GM12878 (cell line): ENCODE measurements at regions not wholly inside any gene's neighbourhood (a gene's known extent, or its start where the extent isn't known, plus 50 kb on each side); places are given as distances from the start of the nearest gene placed in this dataset.

ENCODE experiments used
- ATAC-seq: fragments of 200-7000 bp; cut with Tn5 transposase; 3 replicates; pipeline ENCODE4 v1.9.1; 2020; ENCODE audit warnings: mild to moderate bottlenecking, moderate library complexity
- BruUV-seq: library from RNA; stranded (reverse); fragments of 400-500 nt; replicated peaks from 2 replicates; lab custom pipeline; 2021; lab: Mats Ljungman, UMichigan
- CTCF ChIA-PET: fragments of 300-600 bp; sonication (Branson Sonifier 250); formaldehyde crosslinking; extraction: SDS; loops from one replicate; lab custom pipeline; 2021; ENCODE audit warnings: inconsistent platforms; lab: Yijun Ruan, JAX
- POLR2A ChIA-PET: fragments of 350-600 bp; formaldehyde crosslinking; extraction: SDS; loops from one replicate; lab custom pipeline; 2021; ENCODE audit warnings: inconsistent platforms; lab: Charles Lee
- RAD21 ChIA-PET: fragments of 300-600 bp; sonication (Branson Sonifier 250); formaldehyde crosslinking; loops from one replicate; lab custom pipeline; 2023; ENCODE audit warnings: antibody characterized with exemption; ENCODE audit not compliant: unreplicated experiment; lab: Charles Lee
- SMC1A ChIA-PET: fragments of 300-600 bp; sonication (Branson Sonifier 250); formaldehyde crosslinking; loops from one replicate; lab custom pipeline; 2023; ENCODE audit not compliant: unreplicated experiment, uncharacterized antibody; lab: Charles Lee
- DNase-seq: peaks from one replicate; pipeline ENCODE4 v3.0.0-alpha.2; 2011; ENCODE audit warnings: low read depth, low spot score
- FAIRE-seq: peaks from 3 replicates; lab custom pipeline; 2011; peaks lifted over from hg19 to GRCh38; lab: Jason Lieb, UNC
- H2AFZ ChIP-seq: 2 replicates; pipeline ENCODE4 v1.6.0; 2011; ENCODE audit warnings: low read depth, low read length, control low read depth; ENCODE audit not compliant: control insufficient read depth
- H3K27ac ChIP-seq: 2 replicates; pipeline ENCODE4 v1.5.1; 2011; ENCODE audit warnings: control low read depth; ENCODE audit not compliant: control insufficient read depth, insufficient read depth
- H3K27me3 ChIP-seq, 2 experiments: replicated peaks in 1 of 2; 2 replicates each; pipeline versions ENCODE4 v1.6.0 to v1.6.1; 2011; ENCODE audit warnings: low read length in 1 of 2; ENCODE audit not compliant: control insufficient read depth in 2 of 2, insufficient read depth in 2 of 2
- H3K36me3 ChIP-seq, 2 experiments: 2 replicates each; pipeline ENCODE4 v1.5.1; 2011; ENCODE audit warnings: low read length in 1 of 2; ENCODE audit not compliant: control insufficient read depth in 2 of 2, insufficient read depth in 2 of 2
- H3K4me1 ChIP-seq: 2 replicates; pipeline ENCODE4 v1.6.1; 2011; ENCODE audit warnings: mild to moderate bottlenecking, low read length, moderate library complexity, mixed read lengths; ENCODE audit not compliant: control insufficient read depth, insufficient read depth
- H3K4me2 ChIP-seq: 2 replicates; pipeline ENCODE4 v1.6.0; 2011; ENCODE audit warnings: control low read depth; ENCODE audit not compliant: control insufficient read depth, insufficient read depth
- H3K4me3 ChIP-seq: fragments of 200-600 bp; sonication (generic); 2 replicates; pipeline ENCODE4 v1.5.1; 2016
- H3K79me2 ChIP-seq: 2 replicates; pipeline ENCODE4 v1.6.0; 2011; ENCODE audit warnings: low read length; ENCODE audit not compliant: control insufficient read depth, insufficient read depth
- H3K9ac ChIP-seq: 2 replicates; pipeline ENCODE4 v1.8.0; 2011; ENCODE audit warnings: low read length, control low read depth, mixed read lengths; ENCODE audit not compliant: control insufficient read depth, insufficient read depth
- H3K9me3 ChIP-seq: replicated peaks from 3 replicates; pipeline ENCODE4 v1.5.1; 2011; ENCODE audit warnings: mild to moderate bottlenecking, low read length; ENCODE audit not compliant: control insufficient read depth, insufficient read depth
- H4K20me1 ChIP-seq: 2 replicates; pipeline ENCODE4 v1.6.0; 2011; ENCODE audit not compliant: control insufficient read depth, insufficient read depth
- BACH1 ChIP-seq: fragments of 450-650 bp; IDR thresholded peaks from 2 replicates; pipeline ENCODE4 v1.6.1; 2017; ENCODE audit warnings: mild to moderate bottlenecking, borderline replicate concordance
- BCLAF1 ChIP-seq: fragments of 450-650 bp; IDR thresholded peaks from 2 replicates; pipeline ENCODE4 v1.6.1; 2017; ENCODE audit warnings: antibody characterized with exemption, mild to moderate bottlenecking, moderate library complexity
- CHD2 ChIP-seq: IDR thresholded peaks from 2 replicates; pipeline ENCODE4 v1.6.1; 2011; ENCODE audit warnings: low read depth, low read length, improper control_type of control experiment, borderline replicate concordance
- E2F4 ChIP-seq: IDR thresholded peaks from 2 replicates; pipeline ENCODE4 v1.6.1; 2012; ENCODE audit warnings: low read depth, low read length, improper control_type of control experiment
- ESRRA ChIP-seq: IDR thresholded peaks from 2 replicates; pipeline ENCODE4 v1.6.1; 2012; ENCODE audit warnings: mild to moderate bottlenecking, low read length, improper control_type of control experiment
- FOXK2 ChIP-seq: fragments of 450-650 bp; IDR thresholded peaks from 2 replicates; pipeline ENCODE4 v1.6.1; 2017; ENCODE audit warnings: mild to moderate bottlenecking, moderate library complexity
- MXI1 ChIP-seq: fragments of 150-350 bp; IDR thresholded peaks from 2 replicates; pipeline ENCODE4 v1.6.1; 2011; ENCODE audit warnings: low read depth, mild to moderate bottlenecking, inconsistent platforms, low read length, improper control_type of control experiment
- MYB ChIP-seq: fragments of 150-350 bp; IDR thresholded peaks from 2 replicates; pipeline ENCODE4 v1.6.1; 2014; ENCODE audit warnings: mild to moderate bottlenecking, low read depth, low read length, borderline replicate concordance
- NRF1 ChIP-seq: conservative IDR thresholded peaks from 2 replicates; pipeline ENCODE4 v1.6.1; 2011; ENCODE audit warnings: mild to moderate bottlenecking, low read depth, low read length, improper control_type of control experiment
- SIN3A ChIP-seq: IDR thresholded peaks from 2 replicates; pipeline ENCODE4 v1.6.1; 2012; ENCODE audit warnings: low read depth, low read length, improper control_type of control experiment
- TCF3 ChIP-seq: IDR thresholded peaks from 2 replicates; pipeline ENCODE4 v1.6.1; 2012; ENCODE audit warnings: low read depth, mild to moderate bottlenecking, low read length, borderline replicate concordance; ENCODE audit not compliant: insufficient read depth
- WRNIP1 ChIP-seq: IDR thresholded peaks from 2 replicates; pipeline ENCODE4 v1.6.1; 2011; ENCODE audit warnings: low read depth, low read length, improper control_type of control experiment, borderline replicate concordance
- WGBS: methylation state at CpG from one replicate; pipeline ENCODE4 v1.1.6; 2016; ENCODE audit warnings: low lambda C conversion rate; ENCODE audit not compliant: insufficient replicate concordance, insufficient coverage; ENCODE audit errors: missing lambda C conversion rate; 5-methylcytosine and 5-hydroxymethylcytosine counted together
- in situ Hi-C: fragments of 300-500 bp; cut with MboI; formaldehyde crosslinking; loops from 9 replicates; pipeline ENCODE4 v1.14.3; 2018; ENCODE audit warnings: mixed read lengths
- intact Hi-C: fragments of 100-400 bp; cut with micrococcal nuclease; formaldehyde crosslinking; loops from one replicate; pipeline ENCODE4 v1.14.2; 2022; ENCODE audit not compliant: unreplicated experiment
- TF ChIP-seq, protein P1 (sequence below): fragments of 450-650 bp; IDR thresholded peaks from 2 replicates; pipeline ENCODE4 v1.6.1; 2014; ENCODE audit warnings: mild to moderate bottlenecking

DNA sequence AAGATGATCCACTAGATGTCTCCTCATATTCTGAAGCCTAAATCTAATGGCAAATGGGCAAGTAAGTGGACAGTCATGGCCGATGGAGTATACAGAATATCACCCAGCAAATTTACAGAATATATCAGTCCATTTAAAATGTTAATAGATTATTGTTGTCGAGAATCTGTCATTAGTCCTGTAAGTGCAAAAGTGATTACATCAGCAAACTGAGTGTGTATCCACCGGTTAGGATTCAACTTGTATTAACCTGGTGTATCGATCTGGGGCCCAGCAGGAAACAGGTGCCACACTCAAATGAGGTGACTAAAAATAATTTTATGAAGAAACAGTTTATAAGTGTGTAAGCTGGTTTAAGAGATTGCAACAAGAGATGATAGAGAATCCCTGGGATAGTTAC, 367.9 kb upstream of the FAM47C start:
- ChIA-PET POLR2A (no interaction called here), CTCF (no interaction called here), SMC1A (no interaction called here), RAD21 (no interaction called here)
- H3K9me3 ChIP-seq: no peaks in the 10 kb centered on the region
- FAIRE-seq (no peak), DNase-seq (no peak), ATAC-seq (no peak)
- H3K4me2 ChIP-seq: no peak overlapping the region
- H4K20me1 ChIP-seq: no peaks in the 10 kb centered on the region
- H3K27me3 ChIP-seq: no peaks in the 10 kb centered on the region
- TF ChIP-seq BACH1: no peak
- TF ChIP-seq WRNIP1: no peak
- TF ChIP-seq SIN3A: no peak
- no peak for TF ChIP-seq TCF3
- TF ChIP-seq, protein P1, sequence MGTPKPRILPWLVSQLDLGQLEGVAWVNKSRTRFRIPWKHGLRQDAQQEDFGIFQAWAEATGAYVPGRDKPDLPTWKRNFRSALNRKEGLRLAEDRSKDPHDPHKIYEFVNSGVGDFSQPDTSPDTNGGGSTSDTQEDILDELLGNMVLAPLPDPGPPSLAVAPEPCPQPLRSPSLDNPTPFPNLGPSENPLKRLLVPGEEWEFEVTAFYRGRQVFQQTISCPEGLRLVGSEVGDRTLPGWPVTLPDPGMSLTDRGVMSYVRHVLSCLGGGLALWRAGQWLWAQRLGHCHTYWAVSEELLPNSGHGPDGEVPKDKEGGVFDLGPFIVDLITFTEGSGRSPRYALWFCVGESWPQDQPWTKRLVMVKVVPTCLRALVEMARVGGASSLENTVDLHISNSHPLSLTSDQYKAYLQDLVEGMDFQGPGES: no peak
- TF ChIP-seq E2F4: no peak
- no peak for TF ChIP-seq CHD2
- TF ChIP-seq MXI1: no peak
- TF ChIP-seq BCLAF1: no peak
- no peak for TF ChIP-seq ESRRA
- no peak for TF ChIP-seq FOXK2
- TF ChIP-seq MYB: no peak
- no peak for TF ChIP-seq NRF1
- no TSS peak for BruUV-seq
- no peaks in the 10 kb centered on the region for H3K79me2 ChIP-seq
- H3K4me1 ChIP-seq: no peaks in the 10 kb centered on the region
- H2AFZ ChIP-seq: no peak overlapping the region
- H3K9ac ChIP-seq: no peak overlapping the region
- H3K4me3 ChIP-seq: no peak overlapping the region
- in situ Hi-C loops: no loop called here
- no peaks in the 10 kb centered on the region for H3K36me3 ChIP-seq
- no peak overlapping the region for H3K27ac ChIP-seq
- WGBS: 19% methylated on average over 4 of the region's 4 CpGs
- intact Hi-C loops: loop anchor here (10.0 kb wide), 1 partner anchor 65 kb away; no protein-coding TSS in a partner anchor
